PC-9 (cell line): ENCODE measurements at regions not wholly inside any gene's neighbourhood (a gene's known extent, or its start where the extent isn't known, plus 50 kb on each side); places are given as distances from the start of the nearest gene placed in this dataset.

Experiments
- BruUV-seq: library from RNA; stranded (reverse); fragments of 400-500 nt; replicated peaks from 2 replicates; lab custom pipeline; 2021; lab: Mats Ljungman, UMichigan
- CTCF ChIA-PET: fragments of 300-600 bp; sonication (Branson Sonifier 250); formaldehyde crosslinking; loops from one replicate; lab custom pipeline; 2022; ENCODE audit warnings: antibody characterized with exemption; lab: Charles Lee
- POLR2A ChIA-PET: fragments of 300-600 bp; sonication (Branson Sonifier 250); formaldehyde crosslinking; loops from one replicate; lab custom pipeline; 2022; ENCODE audit warnings: antibody characterized with exemption; ENCODE audit not compliant: unreplicated experiment; lab: Charles Lee
- DNase-seq, 2 experiments: peaks; one replicate each; pipeline versions ENCODE4 v3.0.0 to v3.0.0-alpha.2; 2015 to 2022; ENCODE audit warnings: mixed read lengths in 1 of 2
- H2AFZ ChIP-seq: fragments of 200-600 bp; sonication (generic); 2 replicates; pipeline ENCODE4 v1.8.1; 2017; ENCODE audit warnings: antibody characterized with exemption
- H3F3A ChIP-seq: fragments of 200-600 bp; sonication (generic); 2 replicates; pipeline ENCODE4 v1.8.1; 2017; ENCODE audit warnings: antibody characterized with exemption, mild to moderate bottlenecking, low read depth; ENCODE audit not compliant: insufficient read depth
- H3K27ac ChIP-seq: fragments of 200-600 bp; sonication (generic); 2 replicates; pipeline ENCODE4 v1.6.1; 2016; ENCODE audit warnings: mixed run types
- H3K27me3 ChIP-seq: fragments of 200-600 bp; sonication (generic); 2 replicates; pipeline ENCODE4 v1.6.1; 2016; ENCODE audit warnings: low read depth, mixed run types; ENCODE audit not compliant: insufficient read depth
- H3K36me3 ChIP-seq: fragments of 200-600 bp; sonication (generic); 2 replicates; pipeline ENCODE4 v1.6.1; 2016; ENCODE audit warnings: low read depth, mixed run types
- H3K4me1 ChIP-seq: fragments of 200-600 bp; sonication (generic); replicated peaks from 2 replicates; pipeline ENCODE4 v1.6.1; 2016; ENCODE audit warnings: mixed run types; ENCODE audit not compliant: insufficient read depth
- H3K4me2 ChIP-seq: fragments of 200-600 bp; sonication (generic); 2 replicates; pipeline ENCODE4 v1.6.1; 2017; ENCODE audit warnings: mixed run types
- H3K4me3 ChIP-seq: fragments of 200-600 bp; sonication (generic); 2 replicates; pipeline ENCODE4 v1.6.1; 2016; ENCODE audit warnings: mixed run types
- H3K79me2 ChIP-seq: fragments of 200-600 bp; sonication (generic); 2 replicates; pipeline ENCODE4 v1.6.1; 2017; ENCODE audit warnings: low read depth, mixed run types
- H3K9me2 ChIP-seq: fragments of 200-600 bp; sonication (generic); 2 replicates; pipeline ENCODE4 v1.8.1; 2017; ENCODE audit warnings: mild to moderate bottlenecking; ENCODE audit not compliant: insufficient read depth
- H3K9me3 ChIP-seq: fragments of 200-600 bp; sonication (generic); 2 replicates; pipeline ENCODE4 v1.8.1; 2016; ENCODE audit warnings: low read depth; ENCODE audit not compliant: insufficient read depth
- H4K20me1 ChIP-seq: fragments of 200-600 bp; sonication (generic); 2 replicates; pipeline ENCODE4 v1.8.1; 2017; ENCODE audit not compliant: insufficient read depth
- EZH2 ChIP-seq: fragments of 200-600 bp; sonication (generic); IDR thresholded peaks from 2 replicates; pipeline ENCODE4 v1.8.0; 2017; ENCODE audit warnings: antibody characterized with exemption, low read depth
- intact Hi-C: fragments of 100-400 bp; cut with micrococcal nuclease; formaldehyde crosslinking; loops from one replicate; pipeline ENCODE4 v1.10.0; 2022; ENCODE audit not compliant: unreplicated experiment
- TF ChIP-seq, protein P1 (sequence below): fragments of 200-600 bp; sonication (generic); conservative IDR thresholded peaks from 2 replicates; pipeline ENCODE4 v1.6.1; 2017; ENCODE audit warnings: mixed run types, antibody characterized with exemption, mild to moderate bottlenecking, moderate library complexity

DNA sequence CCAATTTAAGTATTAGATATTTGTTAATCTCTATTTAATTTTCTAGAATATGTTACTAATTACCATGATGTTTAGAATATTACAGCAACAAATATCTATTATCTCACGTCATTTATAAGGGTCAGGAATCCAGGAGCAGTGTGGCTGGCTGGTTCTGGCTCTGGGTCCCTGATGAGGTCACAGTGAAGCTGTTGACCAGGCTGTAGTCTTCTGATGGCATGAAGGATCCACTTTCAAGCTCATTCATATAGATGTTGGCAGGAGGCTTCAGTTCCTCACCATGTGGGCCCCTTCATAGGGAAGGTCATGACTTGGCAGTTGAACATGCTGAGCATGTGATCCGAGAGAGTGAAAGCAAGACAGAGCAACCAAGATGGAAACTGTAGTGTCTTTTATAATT, 375.6 kb downstream of the ATP23 start:
- H3K27ac ChIP-seq, result no peak overlapping the region
- no peak overlapping the region for H3K4me3 ChIP-seq
- TF ChIP-seq EZH2, result no peak
- TF ChIP-seq, protein P1, sequence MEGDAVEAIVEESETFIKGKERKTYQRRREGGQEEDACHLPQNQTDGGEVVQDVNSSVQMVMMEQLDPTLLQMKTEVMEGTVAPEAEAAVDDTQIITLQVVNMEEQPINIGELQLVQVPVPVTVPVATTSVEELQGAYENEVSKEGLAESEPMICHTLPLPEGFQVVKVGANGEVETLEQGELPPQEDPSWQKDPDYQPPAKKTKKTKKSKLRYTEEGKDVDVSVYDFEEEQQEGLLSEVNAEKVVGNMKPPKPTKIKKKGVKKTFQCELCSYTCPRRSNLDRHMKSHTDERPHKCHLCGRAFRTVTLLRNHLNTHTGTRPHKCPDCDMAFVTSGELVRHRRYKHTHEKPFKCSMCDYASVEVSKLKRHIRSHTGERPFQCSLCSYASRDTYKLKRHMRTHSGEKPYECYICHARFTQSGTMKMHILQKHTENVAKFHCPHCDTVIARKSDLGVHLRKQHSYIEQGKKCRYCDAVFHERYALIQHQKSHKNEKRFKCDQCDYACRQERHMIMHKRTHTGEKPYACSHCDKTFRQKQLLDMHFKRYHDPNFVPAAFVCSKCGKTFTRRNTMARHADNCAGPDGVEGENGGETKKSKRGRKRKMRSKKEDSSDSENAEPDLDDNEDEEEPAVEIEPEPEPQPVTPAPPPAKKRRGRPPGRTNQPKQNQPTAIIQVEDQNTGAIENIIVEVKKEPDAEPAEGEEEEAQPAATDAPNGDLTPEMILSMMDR, result no peak
- H3K27me3 ChIP-seq, result no peaks in the 10 kb centered on the region
- no peaks in the 10 kb centered on the region for H3K36me3 ChIP-seq
- H3K9me2 ChIP-seq, result no peaks in the 10 kb centered on the region
- no peaks in the 10 kb centered on the region for H3K79me2 ChIP-seq
- peaks cover 5% of the 10 kb centered on the region for H3K9me3 ChIP-seq
- POLR2A ChIA-PET, result no interaction called here
- no peaks in the 10 kb centered on the region for H3K4me1 ChIP-seq
- intact Hi-C loops, result no loop called here
- no peak overlapping the region for H3K4me2 ChIP-seq
- CTCF ChIA-PET, result no interaction called here
- no peak overlapping the region for H2AFZ ChIP-seq
- no TSS peak for BruUV-seq
- H3F3A ChIP-seq, result no peaks in the 10 kb centered on the region
- DNase-seq, result no peak
- no peaks in the 10 kb centered on the region for H4K20me1 ChIP-seq

DNA sequence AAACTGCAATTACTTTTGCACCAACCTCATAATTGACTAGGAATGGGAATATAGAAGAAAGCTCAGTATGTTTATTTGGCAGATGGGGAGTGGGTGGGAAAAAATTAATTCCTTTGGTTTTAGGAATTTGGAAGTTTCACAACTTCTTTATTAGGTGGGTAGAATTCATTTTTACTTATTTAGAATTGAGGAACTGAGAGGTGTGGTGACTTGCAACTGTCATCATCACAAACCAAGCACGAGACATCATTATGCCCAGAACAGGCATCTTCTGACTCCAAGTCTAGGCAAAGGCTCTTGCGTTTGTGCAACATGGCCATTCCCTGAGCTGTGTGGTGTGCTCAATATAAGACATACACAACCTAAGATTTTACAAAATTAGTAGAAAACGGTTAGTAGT, 380.0 kb downstream of the ATP23 start:
- DNase-seq, result no peak
- Histone ChIP-seq H4K20me1 (no peaks in the 10 kb centered on the region), H2AFZ (no peak overlapping the region), H3K79me2 (no peaks in the 10 kb centered on the region), H3K9me2 (no peaks in the 10 kb centered on the region), H3F3A (no peaks in the 10 kb centered on the region), H3K27me3 (no peaks in the 10 kb centered on the region), H3K27ac (no peak overlapping the region), H3K4me2 (no peak overlapping the region), H3K36me3 (no peaks in the 10 kb centered on the region), H3K4me3 (no peak overlapping the region), H3K4me1 (no peaks in the 10 kb centered on the region), H3K9me3 (peaks cover 5% of the 10 kb centered on the region)
- ChIA-PET CTCF (no interaction called here), POLR2A (no interaction called here)
- TF ChIP-seq EZH2, result no peak
- TF ChIP-seq, protein P1, result no peak
- intact Hi-C loops, result no loop called here
- BruUV-seq, result no TSS peak

DNA sequence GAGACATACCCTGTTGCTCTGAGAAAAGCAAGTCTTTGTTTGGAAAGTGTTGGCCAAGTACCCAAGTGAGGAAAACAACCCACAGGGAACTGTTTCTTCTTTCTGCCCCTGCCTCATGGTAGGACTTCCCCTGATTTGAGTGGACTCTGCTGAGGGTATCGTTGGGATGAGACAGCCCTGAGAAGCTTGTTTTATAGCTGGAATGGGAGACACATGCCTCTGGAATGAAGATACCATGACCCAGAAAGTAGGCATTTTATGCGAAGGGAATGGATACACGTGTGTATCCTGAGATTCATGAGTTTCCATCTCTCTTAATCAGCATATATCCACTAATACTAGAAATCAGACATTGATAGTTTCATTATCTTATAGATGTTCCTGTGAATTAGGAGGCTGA, 382.3 kb downstream of the ATP23 start:
- ChIA-PET CTCF (no interaction called here), POLR2A (interaction anchor here (0.7 kb wide), 1 partner anchor 1085 kb away, joined by 4 read pairs; no protein-coding TSS in a partner anchor)
- Histone ChIP-seq H4K20me1 (no peaks in the 10 kb centered on the region), H3K27me3 (no peaks in the 10 kb centered on the region), H3K9me2 (no peaks in the 10 kb centered on the region), H3K79me2 (no peaks in the 10 kb centered on the region), H2AFZ (no peak overlapping the region), H3K4me2 (no peak overlapping the region), H3F3A (no peaks in the 10 kb centered on the region), H3K36me3 (no peaks in the 10 kb centered on the region), H3K9me3 (peaks cover 5% of the 10 kb centered on the region), H3K4me3 (no peak overlapping the region), H3K27ac (no peak overlapping the region), H3K4me1 (no peaks in the 10 kb centered on the region)
- TF ChIP-seq EZH2, result no peak
- TF ChIP-seq, protein P1, result no peak
- no peak for DNase-seq
- BruUV-seq, result no TSS peak
- intact Hi-C loops, result no loop called here
